Right atrium auricular region (tissue), 2 donors: ENCODE measurements at regions not wholly inside any gene's neighbourhood (a gene's known extent, or its start where the extent isn't known, plus 50 kb on each side); places are given as distances from the start of the nearest gene placed in this dataset.

Source experiments
- DNase-seq: peaks from one replicate; pipeline ENCODE4 v3.0.0-alpha.2; 2019; ENCODE audit warnings: low spot score
- H3K27ac ChIP-seq, 2 donors: fragments of 200-600 bp; sonication (generic); 1 replicate in 1 of 2; 2 replicates in 1 of 2; pipeline ENCODE4 v1.5.1; 2016 to 2019
- H3K27me3 ChIP-seq, 2 donors: fragments of 200-600 bp; sonication (generic); one replicate each; pipeline versions ENCODE4 v1.5.1 to v1.6.0; 2017 to 2019
- H3K36me3 ChIP-seq: fragments of 200-600 bp; sonication (generic); one replicate; pipeline ENCODE4 v1.5.1; 2016
- H3K4me1 ChIP-seq, 2 donors: fragments of 200-600 bp; sonication (generic); one replicate each; pipeline versions ENCODE4 v1.5.1 to v1.6.0; 2017 to 2019
- H3K4me3 ChIP-seq, 2 donors: fragments of 200-600 bp; sonication (generic); 1 replicate in 1 of 2; 2 replicates in 1 of 2; pipeline ENCODE4 v1.5.1; 2017 to 2019; ENCODE audit warnings: mild to moderate bottlenecking in 1 of 2, moderate library complexity in 1 of 2
- H3K9me3 ChIP-seq, 2 donors: fragments of 200-600 bp; sonication (generic); one replicate each; pipeline ENCODE4 v1.5.1; 2019
- TF ChIP-seq, protein P1 (sequence below), 2 donors: fragments of 200-600 bp; sonication (generic); IDR thresholded peaks; one replicate each; pipeline ENCODE4 v1.5.1; 2019; ENCODE audit warnings: antibody characterized with exemption in 2 of 2

DNA sequence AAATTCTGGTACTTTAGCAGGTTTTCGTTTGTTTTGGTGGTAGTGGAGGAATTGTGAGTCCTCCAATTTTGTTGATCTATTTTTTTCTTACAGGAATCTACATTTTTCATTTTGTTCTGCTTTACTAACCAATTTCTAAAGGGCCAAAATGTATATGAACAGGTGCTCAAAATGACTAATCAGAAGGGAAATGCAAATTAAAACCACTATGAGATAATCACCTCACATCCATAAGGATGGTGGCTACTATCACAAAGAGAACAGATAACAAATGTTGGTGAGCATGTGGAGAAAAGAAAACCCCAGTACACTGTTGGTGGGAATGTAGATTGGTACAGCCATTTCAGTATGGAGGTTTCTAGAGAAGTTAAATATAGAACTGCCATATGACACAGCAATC, 134.2 kb downstream of the LMO4 start:
- TF ChIP-seq, protein P1, sequence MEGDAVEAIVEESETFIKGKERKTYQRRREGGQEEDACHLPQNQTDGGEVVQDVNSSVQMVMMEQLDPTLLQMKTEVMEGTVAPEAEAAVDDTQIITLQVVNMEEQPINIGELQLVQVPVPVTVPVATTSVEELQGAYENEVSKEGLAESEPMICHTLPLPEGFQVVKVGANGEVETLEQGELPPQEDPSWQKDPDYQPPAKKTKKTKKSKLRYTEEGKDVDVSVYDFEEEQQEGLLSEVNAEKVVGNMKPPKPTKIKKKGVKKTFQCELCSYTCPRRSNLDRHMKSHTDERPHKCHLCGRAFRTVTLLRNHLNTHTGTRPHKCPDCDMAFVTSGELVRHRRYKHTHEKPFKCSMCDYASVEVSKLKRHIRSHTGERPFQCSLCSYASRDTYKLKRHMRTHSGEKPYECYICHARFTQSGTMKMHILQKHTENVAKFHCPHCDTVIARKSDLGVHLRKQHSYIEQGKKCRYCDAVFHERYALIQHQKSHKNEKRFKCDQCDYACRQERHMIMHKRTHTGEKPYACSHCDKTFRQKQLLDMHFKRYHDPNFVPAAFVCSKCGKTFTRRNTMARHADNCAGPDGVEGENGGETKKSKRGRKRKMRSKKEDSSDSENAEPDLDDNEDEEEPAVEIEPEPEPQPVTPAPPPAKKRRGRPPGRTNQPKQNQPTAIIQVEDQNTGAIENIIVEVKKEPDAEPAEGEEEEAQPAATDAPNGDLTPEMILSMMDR (IDR thresholded peaks at IDR 0.05) = no peak
- Histone ChIP-seq H3K27me3 (no peaks in the 10 kb centered on the region), H3K36me3 (no peaks in the 10 kb centered on the region), H3K4me1 (no peaks in the 10 kb centered on the region), H3K9me3 (no peaks in the 10 kb centered on the region), H3K4me3 (no peak overlapping the region), H3K27ac (no peak overlapping the region)
- no peak for DNase-seq

DNA sequence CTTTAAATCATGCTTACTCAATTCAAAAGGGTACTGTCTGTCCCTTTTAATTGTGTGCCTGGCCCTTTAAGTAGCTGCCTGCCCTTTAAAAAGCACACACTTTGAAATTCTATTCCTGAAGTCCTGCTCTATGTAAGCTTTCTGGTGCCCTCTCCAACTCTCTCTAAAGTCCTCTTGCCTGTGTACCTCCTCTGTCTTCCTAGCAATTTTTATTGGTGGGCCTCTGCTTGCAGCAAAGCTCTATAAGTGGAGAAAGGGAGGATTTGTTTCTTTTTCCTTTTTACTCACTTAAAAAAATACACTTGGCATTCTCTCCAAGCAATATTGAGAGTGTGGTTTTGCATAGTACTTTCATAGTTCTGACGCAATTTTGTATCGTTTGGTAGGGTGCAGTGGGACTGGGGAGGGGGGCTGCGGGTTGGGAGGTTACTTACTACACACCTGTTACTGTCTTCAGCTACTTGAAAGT, 135.4 kb downstream of the LMO4 start:
- Histone ChIP-seq H3K36me3 (no peaks in the 10 kb centered on the region), H3K9me3 (no peaks in the 10 kb centered on the region), H3K4me1 (no peaks in the 10 kb centered on the region), H3K27me3 (no peaks in the 10 kb centered on the region), H3K4me3 (no peak overlapping the region), H3K27ac (no peak overlapping the region)
- DNase-seq = no peak
- TF ChIP-seq, protein P1 (IDR thresholded peaks at IDR 0.05) = no peak

DNA sequence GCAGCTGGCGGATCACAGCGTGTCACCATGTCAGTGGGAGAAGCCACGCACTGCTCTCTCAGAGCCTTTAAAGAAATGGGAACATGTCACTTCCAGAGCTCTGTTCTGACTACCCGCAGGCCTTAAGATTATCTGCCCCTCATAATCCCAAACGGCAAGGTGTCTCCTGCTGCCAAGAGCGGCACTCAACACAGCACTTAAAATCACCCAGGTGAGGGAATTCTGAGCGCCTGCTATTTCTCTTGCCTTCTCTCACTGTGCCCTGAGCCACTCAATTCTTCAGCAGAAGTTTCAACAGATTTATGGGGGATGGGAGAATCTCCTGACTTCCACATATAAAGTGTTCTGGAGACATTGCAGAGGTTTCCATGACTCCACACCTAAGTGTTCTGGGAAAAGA, 137.9 kb downstream of the LMO4 start:
- Histone ChIP-seq H3K36me3 (no peaks in the 10 kb centered on the region), H3K4me3 (no peak overlapping the region), H3K4me1 (no peaks in the 10 kb centered on the region), H3K9me3 (no peaks in the 10 kb centered on the region), H3K27ac (no peak overlapping the region), H3K27me3 (no peaks in the 10 kb centered on the region)
- TF ChIP-seq, protein P1 (IDR thresholded peaks at IDR 0.05) = no peak
- no peak for DNase-seq

DNA sequence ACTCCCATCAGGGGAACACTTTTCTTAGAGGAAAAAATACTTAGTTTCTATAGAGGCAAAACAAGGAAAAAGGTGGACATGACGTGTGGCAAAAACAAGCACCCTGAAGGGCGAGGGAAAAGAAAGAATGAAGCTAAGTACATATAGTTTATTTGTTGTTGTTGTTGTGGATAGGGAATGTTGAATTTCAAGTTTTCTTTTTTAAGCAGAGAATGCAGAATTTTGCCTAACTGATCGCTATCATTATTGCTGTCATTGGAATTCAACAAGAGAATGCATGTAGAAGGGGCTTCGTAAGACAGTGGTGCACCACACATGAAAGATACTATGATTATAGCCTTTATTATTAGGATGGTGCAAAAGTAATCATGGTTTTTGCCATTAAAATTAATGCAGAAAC, 144.0 kb downstream of the LMO4 start:
- Histone ChIP-seq H3K27ac (no peak overlapping the region), H3K4me3 (no peak overlapping the region), H3K4me1 (no peaks in the 10 kb centered on the region), H3K27me3 (no peaks in the 10 kb centered on the region), H3K9me3 (no peaks in the 10 kb centered on the region), H3K36me3 (no peaks in the 10 kb centered on the region)
- DNase-seq = no peak
- TF ChIP-seq, protein P1 (IDR thresholded peaks at IDR 0.05) = no peak

DNA sequence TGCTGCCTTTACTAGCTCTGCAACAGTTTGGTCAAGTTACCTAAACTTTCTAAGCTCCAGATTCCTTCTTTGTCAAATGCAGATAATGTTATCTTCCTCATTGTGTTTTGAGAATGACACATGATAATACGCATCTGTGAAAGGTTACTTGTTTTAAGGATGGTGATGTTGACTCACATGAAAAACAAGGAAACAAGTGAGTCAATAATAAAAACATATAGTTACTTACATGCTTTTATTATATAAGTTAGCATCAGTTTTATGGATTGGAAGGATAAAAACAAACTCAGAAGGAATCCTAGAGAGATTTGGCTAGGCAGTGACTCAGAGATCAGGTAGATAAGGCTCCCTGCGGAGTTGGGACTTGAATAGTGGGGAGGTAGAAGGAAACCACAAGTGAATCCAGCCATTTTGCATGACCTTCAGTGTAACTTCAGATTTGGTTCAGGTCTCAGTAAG, 144.6 kb downstream of the LMO4 start:
- TF ChIP-seq, protein P1 (IDR thresholded peaks at IDR 0.05) = no peak
- no peaks in the 10 kb centered on the region for H3K27me3 ChIP-seq
- no peak for DNase-seq
- no peak overlapping the region for H3K27ac ChIP-seq
- no peaks in the 10 kb centered on the region for H3K4me1 ChIP-seq
- no peaks in the 10 kb centered on the region for H3K9me3 ChIP-seq
- H3K36me3 ChIP-seq = no peaks in the 10 kb centered on the region
- no peak overlapping the region for H3K4me3 ChIP-seq

DNA sequence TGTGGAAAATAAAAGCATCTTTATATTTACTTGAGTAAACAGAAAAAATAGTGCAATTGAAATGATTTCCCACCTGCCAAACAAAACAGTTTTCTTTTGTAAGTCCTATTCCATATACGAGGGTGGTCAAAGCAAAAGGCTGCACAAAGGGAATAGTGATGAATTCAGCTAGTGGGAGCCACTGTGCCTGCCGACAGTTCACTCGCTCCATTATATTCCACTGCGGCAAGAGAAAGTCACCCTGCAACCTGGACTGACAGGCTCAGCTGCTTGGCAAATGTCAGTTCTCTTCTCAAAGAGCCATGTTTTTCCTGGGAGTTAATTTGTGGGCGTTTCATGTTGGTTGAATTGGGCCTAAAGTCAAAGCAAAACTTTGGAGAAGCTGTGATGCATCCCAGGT, 145.4 kb downstream of the LMO4 start:
- H3K36me3 ChIP-seq = no peaks in the 10 kb centered on the region
- no peak for DNase-seq
- no peaks in the 10 kb centered on the region for H3K9me3 ChIP-seq
- H3K27me3 ChIP-seq = no peaks in the 10 kb centered on the region
- TF ChIP-seq, protein P1 (IDR thresholded peaks at IDR 0.05) = no peak
- no peak overlapping the region for H3K4me3 ChIP-seq
- H3K4me1 ChIP-seq = no peaks in the 10 kb centered on the region
- no peak overlapping the region for H3K27ac ChIP-seq
